Neuronal stem cell (in vitro differentiated cells): ENCODE measurements at regions not wholly inside any gene's neighbourhood (a gene's known extent, or its start where the extent isn't known, plus 50 kb on each side); places are given as distances from the start of the nearest gene placed in this dataset.

Source experiments
- DNase-seq: peaks from one replicate; pipeline ENCODE4 v3.0.0-alpha.2; 2013; ENCODE audit warnings: low spot score
- H2AFZ ChIP-seq: one replicate; pipeline ENCODE4 v1.6.1; 2013; ENCODE audit warnings: mild to moderate bottlenecking, low read length, inconsistent platforms
- H2AK5ac ChIP-seq: 2 replicates; pipeline ENCODE4 v1.6.1; 2013; ENCODE audit warnings: low read depth, mild to moderate bottlenecking, inconsistent platforms, low read length, moderate library complexity, mixed read lengths
- H2BK120ac ChIP-seq: 2 replicates; pipeline ENCODE4 v1.6.1; 2013; ENCODE audit warnings: low read depth, mild to moderate bottlenecking, inconsistent platforms, low read length, moderate library complexity, mixed read lengths
- H2BK12ac ChIP-seq: one replicate; pipeline ENCODE4 v1.6.1; 2013; ENCODE audit warnings: low read length, inconsistent platforms
- H2BK15ac ChIP-seq: 2 replicates; pipeline ENCODE4 v1.6.1; 2013; ENCODE audit warnings: mild to moderate bottlenecking, low read length, inconsistent platforms, mixed read lengths
- H2BK5ac ChIP-seq: one replicate; pipeline ENCODE4 v1.6.1; 2013; ENCODE audit warnings: inconsistent platforms, mild to moderate bottlenecking, low read length, moderate library complexity
- H3K14ac ChIP-seq: one replicate; pipeline ENCODE4 v1.6.1; 2013; ENCODE audit warnings: low read length, inconsistent platforms
- H3K18ac ChIP-seq: 2 replicates; pipeline ENCODE4 v1.6.1; 2013; ENCODE audit warnings: low read length, inconsistent platforms
- H3K23ac ChIP-seq: 2 replicates; pipeline ENCODE4 v1.6.1; 2013; ENCODE audit warnings: low read depth, mild to moderate bottlenecking, mixed read lengths, low read length, inconsistent platforms; ENCODE audit not compliant: poor library complexity
- H3K27ac ChIP-seq: replicated peaks from 3 replicates; pipeline ENCODE4 v1.5.1; 2013; ENCODE audit warnings: low read length, inconsistent platforms
- H3K27me3 ChIP-seq, 3 experiments: 2 replicates each; pipeline ENCODE4 v1.6.1; 2013; ENCODE audit warnings: low read length in 3 of 3, mild to moderate bottlenecking in 2 of 3, inconsistent platforms in 1 of 3, low read depth in 1 of 3, mixed read lengths in 1 of 3, moderate library complexity in 1 of 3; ENCODE audit not compliant: control insufficient read depth in 3 of 3, insufficient read depth in 3 of 3
- H3K36me3 ChIP-seq, 2 donors: replicated peaks in 1 of 2; 2 replicates each; pipeline ENCODE4 v1.6.1; 2013; ENCODE audit warnings: low read length in 2 of 2; ENCODE audit not compliant: control insufficient read depth in 2 of 2, insufficient read depth in 2 of 2
- H3K4ac ChIP-seq: 2 replicates; pipeline ENCODE4 v1.6.1; 2013; ENCODE audit warnings: inconsistent platforms, mild to moderate bottlenecking, low read length, moderate library complexity
- H3K4me1 ChIP-seq, 2 donors: 1 replicate in 1 of 2; 2 replicates in 1 of 2; pipeline ENCODE4 v1.6.1; 2013; ENCODE audit warnings: low read length in 2 of 2, low read depth in 1 of 2; ENCODE audit not compliant: control insufficient read depth in 2 of 2, insufficient read depth in 1 of 2
- H3K4me2 ChIP-seq: one replicate; pipeline ENCODE4 v1.6.1; 2013; ENCODE audit warnings: mild to moderate bottlenecking, low read length, inconsistent platforms; ENCODE audit not compliant: insufficient read depth, poor library complexity, severe bottlenecking
- H3K4me3 ChIP-seq, 2 donors: 2 replicates each; pipeline ENCODE4 v1.5.1; 2013; ENCODE audit warnings: low read length in 2 of 2, mild to moderate bottlenecking in 2 of 2, inconsistent platforms in 1 of 2, moderate library complexity in 1 of 2
- H3K79me1 ChIP-seq: one replicate; pipeline ENCODE4 v1.6.1; 2013; ENCODE audit warnings: low read depth, mild to moderate bottlenecking, inconsistent platforms, low read length, moderate library complexity
- H3K9ac ChIP-seq: one replicate; pipeline ENCODE4 v1.6.1; 2013; ENCODE audit warnings: mild to moderate bottlenecking, low read depth, low read length, inconsistent platforms; ENCODE audit not compliant: poor library complexity
- H3K9me3 ChIP-seq, 2 donors: replicated peaks in 1 of 2; 2 replicates each; pipeline versions ENCODE3 to v1.6.1; 2013; ENCODE audit warnings: low read length in 2 of 2, mild to moderate bottlenecking in 2 of 2, inconsistent platforms in 1 of 2, low read depth in 1 of 2, mixed read lengths in 1 of 2, moderate library complexity in 1 of 2; ENCODE audit not compliant: control insufficient read depth in 2 of 2, insufficient read depth in 1 of 2
- H4K8ac ChIP-seq: one replicate; pipeline ENCODE4 v1.6.1; 2013; ENCODE audit warnings: low read depth, mild to moderate bottlenecking, inconsistent platforms, low read length, moderate library complexity
- H4K91ac ChIP-seq: one replicate; pipeline ENCODE4 v1.6.1; 2013; ENCODE audit warnings: low read length, low read depth, mild to moderate bottlenecking, inconsistent platforms; ENCODE audit not compliant: poor library complexity
- WGBS, 2 donors: extraction: QIAGEN DNeasy Blood & Tissue Kit; methylation state at CpG; one replicate each; pipeline ENCODE4 v1.1.7; 2013; ENCODE audit warnings: missing lambda C conversion rate in 2 of 2, mixed read lengths in 1 of 2; ENCODE audit not compliant: insufficient read length in 2 of 2, insufficient replicate concordance in 1 of 2; ENCODE audit errors: extremely low coverage in 2 of 2; 5-methylcytosine and 5-hydroxymethylcytosine counted together

DNA sequence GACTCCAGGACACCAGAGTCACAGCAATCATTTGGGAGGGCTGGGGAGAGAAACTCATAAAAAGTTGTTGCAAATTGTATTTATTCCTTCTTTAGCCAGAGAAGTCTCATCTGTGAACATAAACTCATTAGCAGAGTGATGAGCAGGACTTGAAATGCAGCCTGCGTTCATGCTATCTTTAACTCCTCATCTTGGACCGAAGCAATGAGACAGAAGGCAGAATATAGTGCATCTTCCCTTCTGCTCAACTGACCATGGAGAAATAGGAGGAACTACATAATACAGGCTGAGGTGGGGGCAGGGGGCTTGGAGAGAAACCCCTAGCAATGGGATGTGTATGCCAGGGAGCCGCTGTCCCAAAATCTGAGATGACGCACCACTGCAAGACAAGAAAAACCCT, 121.8 kb upstream of the AJAP1 start:
- Histone ChIP-seq H3K4ac (no peak overlapping the region), H3K23ac (no peak overlapping the region), H2BK15ac (no peak overlapping the region), H4K91ac (no peak overlapping the region), H4K8ac (no peak overlapping the region), H3K9me3 (no peaks in the 10 kb centered on the region), H2BK120ac (no peak overlapping the region), H2AFZ (no peak overlapping the region), H3K4me1 (peaks cover 0 to 9% of the 10 kb centered on the region in 2 donors), H2BK12ac (no peak overlapping the region), H3K18ac (no peak overlapping the region), H2BK5ac (no peak overlapping the region), H3K27me3 (no peaks in the 10 kb centered on the region), H3K4me3 (no peak overlapping the region), H2AK5ac (no peak overlapping the region), H3K79me1 (no peaks in the 10 kb centered on the region), H3K36me3 (no peaks in the 10 kb centered on the region), H3K4me2 (no peak overlapping the region), H3K9ac (no peak overlapping the region), H3K14ac (no peak overlapping the region), H3K27ac (no peak overlapping the region)
- DNase-seq = no peak
- no CpG with 5 or more reads among the region's 4 CpGs for WGBS, 2 donors

DNA sequence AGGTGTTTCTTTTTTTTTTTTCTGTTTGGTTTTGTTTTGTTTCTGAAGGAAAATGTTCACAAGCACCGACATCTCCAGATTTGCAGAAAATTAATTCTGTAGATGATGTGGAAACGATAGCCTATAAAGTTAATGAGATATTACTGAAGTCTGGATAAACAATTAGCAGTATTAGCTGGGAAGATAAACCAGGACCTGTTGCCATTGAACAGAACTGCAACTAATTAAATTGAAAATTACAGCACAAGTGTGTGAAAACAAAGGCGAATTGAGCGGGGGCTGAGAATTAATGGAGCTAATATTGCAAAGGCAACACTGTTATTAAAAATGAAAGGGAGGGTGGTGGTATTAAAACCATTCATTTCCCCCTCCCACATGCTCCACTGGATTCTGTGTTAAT, 107.5 kb upstream of the AJAP1 start:
- Histone ChIP-seq H2BK12ac (no peak overlapping the region), H4K8ac (no peak overlapping the region)

GRCh38 chr1:4549930-4550329, 104.5 kb upstream of the AJAP1 start:
- Histone ChIP-seq H2BK15ac (no peak overlapping the region), H3K36me3 (no peaks in the 10 kb centered on the region), H2BK5ac (no peak overlapping the region), H3K4me1 (no peaks in the 10 kb centered on the region), H4K91ac (no peak overlapping the region), H2AFZ (no peak overlapping the region), H3K27me3 (no peaks in the 10 kb centered on the region), H4K8ac (no peak overlapping the region), H3K4me3 (no peak overlapping the region), H3K18ac (no peak overlapping the region), H3K23ac (no peak overlapping the region), H2BK120ac (no peak overlapping the region), H3K9ac (no peak overlapping the region), H3K4me2 (no peak overlapping the region), H3K4ac (no peak overlapping the region), H3K14ac (no peak overlapping the region), H2AK5ac (no peak overlapping the region), H3K79me1 (no peaks in the 10 kb centered on the region), H3K27ac (no peak overlapping the region), H3K9me3 (no peaks in the 10 kb centered on the region), H2BK12ac (no peak overlapping the region)
- DNase-seq = peak; percentile 57
- WGBS, 2 donors = no CpG with 5 or more reads among the region's 3 CpGs

More for the DNA sequence above, 107.5 kb upstream of the AJAP1 start:
- H3K14ac ChIP-seq = no peak overlapping the region
- H2BK15ac ChIP-seq = no peak overlapping the region
- WGBS, 2 donors = no CpG with 5 or more reads among the region's 4 CpGs
- H3K4me3 ChIP-seq = no peak overlapping the region
- H3K9ac ChIP-seq = no peak overlapping the region
- H2AK5ac ChIP-seq = no peak overlapping the region
- H4K91ac ChIP-seq = no peak overlapping the region
- DNase-seq = no peak
- no peaks in the 10 kb centered on the region for H3K79me1 ChIP-seq
- H2BK120ac ChIP-seq = no peak overlapping the region
- H2BK5ac ChIP-seq = no peak overlapping the region
- no peaks in the 10 kb centered on the region for H3K36me3 ChIP-seq
- H3K4ac ChIP-seq = no peak overlapping the region
- no peak overlapping the region for H3K23ac ChIP-seq
- no peaks in the 10 kb centered on the region for H3K27me3 ChIP-seq
- no peak overlapping the region for H3K4me2 ChIP-seq
- no peak overlapping the region for H3K27ac ChIP-seq
- H2AFZ ChIP-seq = no peak overlapping the region
- no peaks in the 10 kb centered on the region for H3K9me3 ChIP-seq
- no peaks in the 10 kb centered on the region for H3K4me1 ChIP-seq
- no peak overlapping the region for H3K18ac ChIP-seq

- Histone ChIP-seq H3K4ac (no peak overlapping the region), H3K9me3 (no peaks in the 10 kb centered on the region), H3K4me1 (no peaks in the 10 kb centered on the region), H3K27ac (no peak overlapping the region), H2AFZ (no peak overlapping the region), H3K36me3 (no peaks in the 10 kb centered on the region), H3K18ac (no peak overlapping the region), H3K9ac (no peak overlapping the region), H3K4me3 (no peak overlapping the region), H2BK5ac (no peak overlapping the region), H4K91ac (no peak overlapping the region), H2BK15ac (no peak overlapping the region), H4K8ac (no peak overlapping the region), H2BK120ac (no peak overlapping the region), H2AK5ac (no peak overlapping the region), H3K23ac (no peak overlapping the region), H3K4me2 (no peak overlapping the region), H3K27me3 (no peaks in the 10 kb centered on the region), H3K79me1 (no peaks in the 10 kb centered on the region), H3K14ac (no peak overlapping the region), H2BK12ac (no peak overlapping the region)
- DNase-seq = no peak
- no CpG with 5 or more reads among the region's 2 CpGs for WGBS, 2 donors
Measured at GRCh38 chr1:4550941-4551340, 103.5 kb upstream of the AJAP1 start.
